CD4-positive, CD25-positive, alpha-beta regulatory T cell (primary cell): ENCODE measurements at regions not wholly inside any gene's neighbourhood (a gene's known extent, or its start where the extent isn't known, plus 50 kb on each side); places are given as distances from the start of the nearest gene placed in this dataset.
"Not testable (repeated sequence)": the region's sequence is repeated elsewhere in the genome, so short reads cannot be mapped to it uniquely, and the experiment has no call there.

ENCODE experiments used
- ATAC-seq, 2 donors: fragments of 150-1000 bp; cut with Tn5 transposase; one replicate each; pipeline ENCODE4 v1.10.0; 2021; ENCODE audit warnings: low read depth in 2 of 2, moderate number of reproducible peaks in 2 of 2, moderate library complexity in 1 of 2
- DNase-seq, 3 donors: peaks; one replicate each; pipeline versions ENCODE4 v3.0.0 to v3.0.0-alpha.2; 2012 to 2022; ENCODE audit warnings: mixed read lengths in 1 of 3
- H3K27ac ChIP-seq: one replicate; pipeline ENCODE4 v1.7.0; 2013; ENCODE audit warnings: mild to moderate bottlenecking, low read length; ENCODE audit not compliant: insufficient read depth, poor library complexity, severe bottlenecking
- H3K27me3 ChIP-seq: one replicate; pipeline ENCODE4 v1.7.0; 2013; ENCODE audit warnings: low read length; ENCODE audit not compliant: control insufficient read depth, insufficient read depth
- H3K36me3 ChIP-seq: one replicate; pipeline ENCODE4 v1.7.0; 2013; ENCODE audit warnings: mild to moderate bottlenecking, low read length, moderate library complexity; ENCODE audit not compliant: control insufficient read depth, insufficient read depth
- H3K4me1 ChIP-seq: 2 replicates; pipeline ENCODE4 v1.7.0; 2013; ENCODE audit warnings: mild to moderate bottlenecking, low read length; ENCODE audit not compliant: insufficient read depth, control insufficient read depth, poor library complexity, severe bottlenecking
- H3K4me3 ChIP-seq: one replicate; pipeline ENCODE4 v1.7.0; 2013; ENCODE audit warnings: low read depth, mild to moderate bottlenecking, low read length, moderate library complexity
- H3K9me3 ChIP-seq, 2 experiments: 1 replicate in 1 of 2; 2 replicates in 1 of 2; pipeline ENCODE4 v1.7.0; 2013; ENCODE audit warnings: low read length in 2 of 2, mild to moderate bottlenecking in 1 of 2, moderate library complexity in 1 of 2; ENCODE audit not compliant: control insufficient read depth in 2 of 2
- H3K27ac Mint-ChIP-seq, 3 donors: one replicate each; pipeline ENCODE4 v1.8.0; 2020 to 2022; ENCODE audit warnings: mild to moderate bottlenecking in 3 of 3, mixed read lengths in 3 of 3, moderate library complexity in 2 of 3
- H3K27me3 Mint-ChIP-seq: one replicate; pipeline ENCODE4 v1.8.0; 2022; ENCODE audit warnings: mild to moderate bottlenecking, mixed read lengths
- H3K36me3 Mint-ChIP-seq: one replicate; pipeline ENCODE4 v1.8.0; 2020; ENCODE audit warnings: mixed read lengths
- H3K4me1 Mint-ChIP-seq, 4 donors: one replicate each; pipeline ENCODE4 v1.8.0; 2020 to 2022; ENCODE audit warnings: mixed read lengths in 4 of 4, mild to moderate bottlenecking in 1 of 4
- H3K4me3 Mint-ChIP-seq, 4 donors: one replicate each; pipeline ENCODE4 v1.8.0; 2020 to 2022; ENCODE audit warnings: mild to moderate bottlenecking in 4 of 4, mixed read lengths in 4 of 4, moderate library complexity in 3 of 4
- H3K9me3 Mint-ChIP-seq, 7 donors: one replicate each; pipeline ENCODE4 v1.8.0; 2020 to 2022; ENCODE audit warnings: mixed read lengths in 7 of 7, mild to moderate bottlenecking in 3 of 7, moderate library complexity in 2 of 7

- H3K9me3 Mint-ChIP-seq: no peaks in the 10 kb centered on the region
- ATAC-seq: no peak
These were observed 118.3 kb downstream of the EXOC5 start for GRCh38 chr14:57150449-57150848.

GRCh38 chr14:57139173-57139572, 129.5 kb downstream of the EXOC5 start:
- Mint-ChIP-seq H3K27ac (no peak overlapping the region), H3K36me3 (no peaks in the 10 kb centered on the region), H3K9me3 (peaks cover 0 to 2% (median 0%) of the 10 kb centered on the region in 7 donors), H3K27me3 (no peaks in the 10 kb centered on the region), H3K4me1 (no peaks in the 10 kb centered on the region), H3K4me3 (no peak overlapping the region)
- no peaks in the 10 kb centered on the region for H3K27me3 ChIP-seq
- DNase-seq: no peak
- no peaks in the 10 kb centered on the region for H3K36me3 ChIP-seq
- H3K27ac ChIP-seq: no peak overlapping the region
- no peak for ATAC-seq
- H3K4me1 ChIP-seq: no peaks in the 10 kb centered on the region
- H3K9me3 ChIP-seq: no peaks in the 10 kb centered on the region
- H3K4me3 ChIP-seq: no peak overlapping the region

More at GRCh38 chr14:57150449-57150848, 118.3 kb downstream of the EXOC5 start:
- H3K4me1 ChIP-seq: no peaks in the 10 kb centered on the region
- H3K36me3 ChIP-seq: no peaks in the 10 kb centered on the region
- no peaks in the 10 kb centered on the region for H3K9me3 ChIP-seq
- H3K27me3 ChIP-seq: peaks cover 2% of the 10 kb centered on the region
- H3K4me1 Mint-ChIP-seq: no peaks in the 10 kb centered on the region
- no peak overlapping the region for H3K4me3 Mint-ChIP-seq
- H3K27ac Mint-ChIP-seq: no peak overlapping the region
- peaks cover 5% of the 10 kb centered on the region for H3K27me3 Mint-ChIP-seq
- DNase-seq: no peak
- no peak overlapping the region for H3K4me3 ChIP-seq
- H3K27ac ChIP-seq: no peak overlapping the region
- H3K36me3 Mint-ChIP-seq: no peaks in the 10 kb centered on the region

- Histone ChIP-seq H3K4me1 (no peaks in the 10 kb centered on the region), H3K9me3 (no peaks in the 10 kb centered on the region), H3K27ac (no peak overlapping the region), H3K4me3 (no peak overlapping the region), H3K36me3 (no peaks in the 10 kb centered on the region), H3K27me3 (peaks cover 2% of the 10 kb centered on the region)
- ATAC-seq (no peak), DNase-seq (no peak)
- H3K27ac Mint-ChIP-seq: peak overlapping the region in 1 of 3 donors; percentile 86
- no peak overlapping the region for H3K4me3 Mint-ChIP-seq
- no peaks in the 10 kb centered on the region for H3K4me1 Mint-ChIP-seq
- H3K36me3 Mint-ChIP-seq: no peaks in the 10 kb centered on the region
- H3K9me3 Mint-ChIP-seq: peaks cover 0 to 2% (median 0%) of the 10 kb centered on the region in 7 donors
- no peaks in the 10 kb centered on the region for H3K27me3 Mint-ChIP-seq
These were observed 131.9 kb downstream of the EXOC5 start for GRCh38 chr14:57136669-57137328.

- not testable (repeated sequence) for H3K27ac Mint-ChIP-seq, H3K36me3 Mint-ChIP-seq, H3K27ac ChIP-seq, H3K4me3 ChIP-seq, H3K9me3 Mint-ChIP-seq, H3K27me3 Mint-ChIP-seq, H3K4me1 Mint-ChIP-seq, ATAC-seq, DNase-seq, H3K4me1 ChIP-seq, H3K36me3 ChIP-seq, H3K4me3 Mint-ChIP-seq, H3K27me3 ChIP-seq, H3K9me3 ChIP-seq
These were observed 140.9 kb downstream of the EXOC5 start for GRCh38 chr14:57127809-57128208.

GRCh38 chr14:57122129-57122528, 146.6 kb downstream of the EXOC5 start:
- H3K27ac Mint-ChIP-seq: no peak overlapping the region
- H3K27me3 Mint-ChIP-seq: peaks cover 9% of the 10 kb centered on the region
- no peaks in the 10 kb centered on the region for H3K36me3 Mint-ChIP-seq
- H3K4me3 ChIP-seq: no peak overlapping the region
- no peak overlapping the region for H3K27ac ChIP-seq
- H3K4me1 ChIP-seq: no peaks in the 10 kb centered on the region
- no peaks in the 10 kb centered on the region for H3K9me3 Mint-ChIP-seq
- no peaks in the 10 kb centered on the region for H3K36me3 ChIP-seq
- no peak for ATAC-seq
- H3K4me1 Mint-ChIP-seq: no peaks in the 10 kb centered on the region
- H3K27me3 ChIP-seq: peaks cover 3% of the 10 kb centered on the region
- no peak overlapping the region for H3K4me3 Mint-ChIP-seq
- no peaks in the 10 kb centered on the region for H3K9me3 ChIP-seq
- DNase-seq: no peak

GRCh38 chr14:57112072-57112807, 156.5 kb downstream of the EXOC5 start:
- H3K4me1 Mint-ChIP-seq, H3K27ac ChIP-seq, H3K27me3 ChIP-seq, H3K36me3 ChIP-seq, H3K36me3 Mint-ChIP-seq, H3K4me3 Mint-ChIP-seq, ATAC-seq, H3K9me3 ChIP-seq, DNase-seq, H3K4me1 ChIP-seq, H3K4me3 ChIP-seq, H3K27me3 Mint-ChIP-seq, H3K27ac Mint-ChIP-seq: not testable (repeated sequence)
- peaks cover 0 to 19% (median 4%) of the 10 kb centered on the region in 7 donors for H3K9me3 Mint-ChIP-seq

GRCh38 chr14:57110411-57110810, 158.3 kb downstream of the EXOC5 start:
- H3K36me3 ChIP-seq, H3K27me3 ChIP-seq, H3K4me3 ChIP-seq, ATAC-seq, H3K4me1 ChIP-seq, H3K36me3 Mint-ChIP-seq, H3K4me3 Mint-ChIP-seq, H3K27me3 Mint-ChIP-seq, H3K4me1 Mint-ChIP-seq, H3K27ac ChIP-seq, H3K27ac Mint-ChIP-seq, H3K9me3 ChIP-seq, DNase-seq: not testable (repeated sequence)
- H3K9me3 Mint-ChIP-seq: peaks cover 0 to 19% (median 4%) of the 10 kb centered on the region in 7 donors
